Stimulated activated CD8-positive, alpha-beta memory T cell treated with anti-CD3 and anti-CD28 coated beads, Interleukin-15, amount 100 ng/mL, for 24 hours (primary cell): ENCODE measurements at regions not wholly inside any gene's neighbourhood (a gene's known extent, or its start where the extent isn't known, plus 50 kb on each side); places are given as distances from the start of the nearest gene placed in this dataset.
"Not testable (repeated sequence)": the region's sequence is repeated elsewhere in the genome, so short reads cannot be mapped to it uniquely, and the experiment has no call there.

ENCODE experiments used
- DNase-seq: peaks from one replicate; pipeline ENCODE4 v3.0.0-alpha.2; 2020; ENCODE audit warnings: low read depth

DNA sequence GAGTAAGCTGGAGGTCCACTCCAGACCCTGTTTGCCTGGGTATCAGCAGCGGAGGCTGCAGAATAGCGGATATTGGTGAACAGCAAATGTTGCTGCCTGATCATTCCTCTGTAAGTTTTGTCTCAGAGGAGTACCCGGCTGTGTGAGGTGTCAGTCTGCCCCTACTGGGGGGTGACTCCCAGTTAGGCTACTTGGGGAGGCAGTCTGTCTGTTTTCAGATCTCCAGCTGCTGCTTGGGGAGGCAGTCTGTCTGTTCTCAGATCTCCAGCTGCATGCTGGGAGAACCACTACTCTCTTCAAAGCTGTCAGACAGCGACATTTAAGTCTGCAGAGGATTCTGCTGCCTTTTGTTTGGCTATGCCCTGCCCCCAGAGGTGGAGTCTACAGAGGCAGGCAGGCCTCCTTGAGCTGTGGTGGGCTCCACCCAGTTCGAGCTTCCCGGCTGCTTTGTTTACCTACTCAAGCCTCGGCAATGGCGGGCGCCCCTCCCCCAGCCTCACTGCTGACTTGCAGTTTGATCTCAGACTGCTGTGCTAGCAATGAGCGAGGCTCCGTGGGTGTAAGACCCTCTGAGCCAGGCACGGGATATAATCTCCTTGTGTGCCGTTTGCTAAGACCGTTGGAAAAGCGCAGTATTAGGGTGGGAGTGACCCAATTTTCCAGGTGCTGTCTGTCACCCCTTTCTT is 266.6 kb upstream of the CELF4 start:
- not testable (repeated sequence) for DNase-seq

DNA sequence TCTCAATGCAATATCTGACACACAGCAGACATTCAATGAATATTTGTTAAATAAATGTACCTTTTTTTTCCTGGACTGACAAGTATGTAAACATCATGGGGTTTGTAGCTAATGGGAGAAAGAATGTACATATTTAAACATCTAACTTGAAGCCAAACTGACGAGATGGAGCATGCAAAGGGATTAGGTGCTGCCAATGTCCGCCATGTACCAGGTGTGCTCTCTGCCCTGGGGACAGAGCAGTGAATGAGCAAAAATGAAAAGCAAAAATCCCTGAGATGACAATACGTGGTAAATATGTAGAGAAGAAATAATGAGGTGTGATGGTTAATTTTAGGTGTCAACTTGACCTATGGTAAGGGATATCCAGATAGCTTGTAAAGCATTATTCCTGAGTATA is 247.4 kb upstream of the CELF4 start:
- no peak for DNase-seq

DNA sequence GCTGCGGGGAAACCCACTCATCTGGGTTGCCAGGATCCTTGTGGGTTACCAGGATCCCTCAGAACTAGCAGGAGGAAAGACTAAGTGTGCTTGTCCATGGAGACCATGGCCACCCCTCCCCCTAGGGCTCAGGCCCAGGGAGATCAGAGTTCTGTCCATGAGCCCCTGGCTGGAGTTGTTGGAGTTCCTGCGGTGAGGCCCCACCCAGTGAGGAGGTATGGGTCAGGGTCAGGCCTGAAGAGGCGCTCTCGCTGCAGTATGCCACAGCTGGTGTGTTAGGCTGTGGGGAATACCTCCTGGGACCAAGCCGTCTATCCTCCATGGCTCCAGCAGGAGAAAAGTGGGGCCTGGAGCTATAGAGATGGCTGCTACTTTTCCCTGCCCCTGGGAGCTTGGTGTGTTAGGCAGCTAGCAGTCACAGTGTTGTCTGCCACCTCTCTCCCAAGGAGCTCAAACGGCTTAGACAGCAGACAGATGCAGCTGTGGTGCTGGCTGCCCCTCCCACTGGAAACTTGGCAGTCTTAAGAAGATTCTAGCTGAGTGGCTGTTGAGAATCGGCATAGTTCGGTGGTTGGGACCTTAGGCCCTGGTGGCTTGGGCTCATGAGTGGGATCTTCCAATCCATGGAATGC is 240.3 kb upstream of the CELF4 start:
- DNase-seq, result no peak

DNA sequence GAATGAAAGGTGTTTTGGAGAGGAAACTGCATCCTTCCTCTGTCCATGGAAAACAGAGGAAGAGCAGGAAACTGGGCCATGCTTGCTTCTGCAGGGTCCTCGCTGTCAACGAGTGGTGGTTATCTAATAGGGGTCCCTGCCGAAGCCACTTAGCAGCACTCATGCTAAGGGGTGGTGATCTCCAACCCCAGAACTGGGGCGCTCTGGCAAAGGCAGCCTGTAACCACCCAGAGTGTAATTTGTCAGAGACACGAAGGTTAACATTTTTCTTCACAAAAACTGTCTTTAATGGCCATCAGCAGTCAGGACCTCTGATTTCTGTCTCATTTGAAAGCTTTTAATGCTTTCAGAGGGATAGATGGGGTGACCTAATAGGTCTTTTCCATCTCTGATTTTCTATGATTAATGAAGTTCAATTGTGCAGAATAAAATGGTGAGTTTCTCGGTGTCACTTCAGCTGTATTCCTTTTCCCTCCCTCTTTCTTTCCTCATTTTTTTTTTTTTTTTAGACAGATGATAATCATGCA is 231.3 kb upstream of the CELF4 start:
- no peak for DNase-seq

DNA sequence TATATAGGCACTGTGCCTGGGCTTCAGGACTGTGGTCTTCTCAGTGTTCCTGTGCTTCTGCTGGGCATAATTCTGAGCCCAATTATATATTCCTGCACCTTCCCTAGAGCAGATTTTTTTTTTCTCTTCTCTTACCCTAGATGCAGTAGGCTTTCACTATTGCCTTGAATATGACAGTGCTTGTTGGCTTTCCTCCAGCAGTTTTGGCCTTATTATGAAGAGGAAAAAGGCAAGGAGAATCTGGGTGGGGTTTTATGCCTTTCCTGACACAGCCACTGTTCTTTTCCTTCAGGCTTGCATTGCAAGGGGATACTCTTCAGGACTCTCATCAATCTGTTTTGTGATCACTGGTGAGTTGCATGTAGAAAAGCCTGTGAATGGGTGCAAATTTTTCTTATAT is 221.9 kb upstream of the CELF4 start:
- DNase-seq, result no peak

DNA sequence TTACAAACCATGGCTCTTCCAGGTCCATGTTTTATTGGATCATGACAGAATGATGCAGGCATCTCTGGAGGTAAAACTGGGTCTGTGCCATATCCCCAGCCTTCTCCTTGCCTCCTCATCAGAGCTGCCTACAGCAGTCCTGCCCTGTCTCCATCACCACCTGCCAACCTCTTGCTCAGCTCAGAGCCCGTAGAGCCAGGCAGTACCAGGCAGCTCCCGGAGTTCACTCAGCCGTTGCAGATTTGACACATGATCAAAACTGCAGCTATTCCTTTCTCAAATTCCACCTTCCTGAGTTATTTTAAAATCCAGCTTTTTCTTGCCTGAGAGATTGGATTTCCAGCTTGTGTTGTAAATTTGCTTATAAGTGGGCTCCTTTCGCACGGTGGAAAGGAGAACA is 218.2 kb upstream of the CELF4 start:
- no peak for DNase-seq

DNA sequence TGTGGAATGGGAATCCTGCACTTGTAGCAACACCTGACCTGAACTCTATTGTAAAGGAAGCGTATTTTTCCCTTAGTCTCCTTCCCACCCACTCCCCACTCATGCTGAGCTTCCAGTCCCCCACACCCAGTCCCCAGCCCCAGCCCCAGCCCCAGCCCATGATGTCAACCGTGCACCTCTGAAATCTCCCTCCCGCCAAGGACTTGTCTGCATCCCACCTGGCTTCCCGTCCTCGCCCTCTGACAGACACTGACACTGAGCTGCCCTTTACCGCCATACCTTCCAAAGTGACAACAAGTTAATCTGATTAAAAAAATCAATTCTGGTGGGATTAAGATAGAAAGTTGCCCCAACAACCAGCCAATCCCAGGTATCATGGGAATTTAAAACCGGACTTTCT is 213.6 kb upstream of the CELF4 start:
- DNase-seq, result no peak

DNA sequence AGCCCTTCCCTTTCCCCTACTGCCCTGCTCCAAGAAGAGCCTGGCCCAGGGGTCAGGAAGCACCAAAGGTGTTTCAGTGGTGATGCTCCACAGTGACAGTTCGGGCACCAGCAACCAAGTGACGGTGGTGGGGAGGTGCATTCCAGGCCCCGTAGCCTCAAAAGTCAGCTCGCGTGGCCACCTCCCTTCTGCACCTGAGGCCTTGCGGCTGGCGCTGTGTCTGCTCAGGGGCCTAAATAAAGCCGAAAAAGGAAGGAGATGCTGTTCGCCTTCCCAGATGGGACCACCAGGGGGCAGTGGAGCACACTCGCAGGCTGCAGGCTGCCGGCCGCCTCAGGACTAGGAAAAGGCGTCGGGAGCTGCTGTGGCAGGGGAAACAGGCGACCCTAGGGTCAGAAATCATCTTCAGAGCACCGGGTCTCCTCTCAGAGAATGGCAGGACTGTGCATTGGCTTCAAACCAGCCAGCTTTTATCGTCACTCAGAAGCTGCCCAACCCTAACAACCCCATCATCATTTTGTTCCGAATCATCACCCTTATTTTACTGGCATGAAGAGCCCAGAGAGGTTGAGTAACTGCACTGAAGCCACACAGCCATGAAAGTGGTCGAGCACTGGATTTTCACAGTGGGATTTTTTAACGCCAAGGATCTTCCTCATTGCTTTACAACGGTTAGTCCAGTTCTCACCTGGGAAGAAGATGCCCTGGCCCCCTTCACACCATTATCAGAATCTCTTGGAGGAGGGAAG is 213.0 kb upstream of the CELF4 start:
- DNase-seq, result peak; percentile 10

DNA sequence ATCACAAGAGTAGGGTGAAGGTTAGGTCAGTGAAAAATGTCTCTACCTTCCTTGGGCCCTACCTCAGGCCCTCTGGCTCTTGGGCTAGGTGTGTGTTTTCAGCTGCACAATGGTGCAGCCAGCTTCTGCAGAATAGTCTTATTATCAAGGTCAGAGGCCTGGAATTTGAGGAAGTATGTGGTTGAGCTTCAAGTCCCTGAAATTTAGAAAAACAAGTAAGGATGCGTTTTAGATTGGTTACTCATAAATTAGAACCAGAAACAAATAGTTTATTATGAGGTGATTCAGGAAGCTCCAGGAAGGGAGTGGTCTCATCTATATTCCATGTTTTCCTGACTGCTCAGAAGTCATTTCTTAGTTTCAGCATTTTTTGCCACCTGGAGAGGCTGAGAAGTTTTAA is 204.2 kb upstream of the CELF4 start:
- DNase-seq, result no peak

DNA sequence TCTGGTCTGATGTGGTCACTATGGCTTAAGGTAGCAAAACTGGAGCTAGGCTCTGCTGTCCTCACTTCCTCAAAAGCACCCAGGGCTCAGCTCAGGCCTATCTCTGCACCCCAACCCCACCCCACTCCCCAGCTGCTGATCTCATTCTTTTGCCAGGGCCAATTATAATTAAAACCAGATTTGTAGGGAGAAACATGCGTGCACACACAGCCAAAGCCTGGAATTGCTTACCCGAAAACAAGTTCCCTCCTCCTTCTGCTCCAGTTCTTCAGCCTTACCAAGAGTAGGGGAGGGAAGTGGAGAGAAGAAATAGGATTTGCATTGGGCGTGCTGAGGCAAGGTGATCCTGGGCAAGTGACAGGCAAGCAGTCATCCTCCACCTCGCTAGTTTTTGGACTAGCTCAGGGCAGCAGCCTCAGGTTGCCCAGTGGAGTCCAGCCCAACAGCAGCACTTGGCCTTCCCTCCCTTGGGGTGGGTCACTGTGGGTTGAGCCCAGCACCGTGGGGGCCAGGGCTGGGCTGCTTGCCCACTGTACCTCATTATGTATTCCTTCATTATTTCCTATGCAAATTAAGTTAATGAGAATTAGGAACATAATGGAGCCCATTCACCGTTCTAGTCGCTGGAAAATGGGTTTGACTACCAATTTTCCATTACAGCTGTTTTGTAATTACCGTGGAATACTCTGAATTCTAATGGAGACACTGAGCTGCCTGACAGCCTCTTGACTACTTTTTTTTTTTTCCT is 199.1 kb upstream of the CELF4 start:
- DNase-seq, result no peak

DNA sequence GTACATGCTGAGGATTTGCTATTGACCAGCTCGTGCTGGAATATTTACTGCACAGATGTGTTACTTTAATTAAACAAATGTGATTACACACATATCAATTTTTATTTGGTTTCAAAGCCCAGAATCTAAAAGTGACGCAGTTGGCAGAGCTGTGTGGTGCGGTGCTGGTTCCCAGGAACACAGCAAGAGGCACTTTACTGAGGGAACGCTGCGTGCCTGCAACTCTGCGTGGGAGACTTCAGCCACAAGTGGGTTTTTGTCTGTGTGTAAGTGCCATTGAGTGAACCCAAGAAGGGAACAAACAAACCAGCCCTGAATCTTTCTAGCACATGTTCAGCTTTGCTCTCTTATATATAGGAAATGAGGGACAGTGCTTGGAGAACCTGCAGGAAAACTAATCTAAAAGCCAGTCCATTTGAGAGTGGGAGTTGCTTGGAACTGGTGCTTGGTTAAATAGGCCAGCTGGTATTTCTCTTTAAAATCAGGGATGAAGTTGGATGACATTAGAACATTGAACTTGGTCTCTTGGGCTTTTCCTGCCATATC is 196.6 kb upstream of the CELF4 start:
- DNase-seq, result no peak

DNA sequence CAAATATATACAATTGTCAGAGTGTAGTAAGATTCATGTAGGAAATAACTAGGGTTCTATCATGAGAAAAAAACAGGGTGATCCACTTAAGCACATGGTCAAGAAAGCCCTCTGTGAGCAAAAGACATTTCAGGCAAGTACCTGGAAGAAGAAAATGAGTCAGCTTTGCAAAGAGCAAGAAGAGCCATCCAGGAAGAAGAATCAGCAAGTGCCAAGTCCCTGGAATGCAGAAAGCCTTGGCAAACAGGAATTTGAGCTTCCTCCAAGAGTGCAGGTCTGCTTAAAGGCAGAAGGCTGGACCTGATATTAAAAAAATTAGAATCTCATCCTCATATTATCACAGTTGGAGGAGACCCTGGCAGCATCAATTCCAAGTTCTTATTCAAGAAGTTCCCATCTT is 188.5 kb upstream of the CELF4 start:
- no peak for DNase-seq

DNA sequence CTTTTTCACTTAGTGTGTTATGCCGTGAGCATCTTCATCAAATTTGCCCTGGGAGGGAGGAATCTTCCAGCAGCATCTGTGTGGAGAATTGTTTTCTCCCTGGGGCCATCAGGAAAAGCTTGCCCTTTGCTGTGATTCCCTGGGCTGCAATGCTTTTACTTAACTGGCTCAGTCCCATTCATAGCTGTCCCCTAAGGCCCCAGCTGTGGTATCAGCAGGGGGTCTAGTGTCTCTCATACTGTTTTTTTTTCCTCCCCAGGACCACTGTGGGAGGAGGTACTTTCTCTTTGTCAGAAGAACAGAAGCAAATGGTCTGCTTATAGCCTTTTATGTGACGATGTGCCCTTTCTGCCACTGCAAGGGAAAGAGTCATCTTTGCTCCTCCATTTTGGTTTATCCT is 176.8 kb upstream of the CELF4 start:
- no peak for DNase-seq

DNA sequence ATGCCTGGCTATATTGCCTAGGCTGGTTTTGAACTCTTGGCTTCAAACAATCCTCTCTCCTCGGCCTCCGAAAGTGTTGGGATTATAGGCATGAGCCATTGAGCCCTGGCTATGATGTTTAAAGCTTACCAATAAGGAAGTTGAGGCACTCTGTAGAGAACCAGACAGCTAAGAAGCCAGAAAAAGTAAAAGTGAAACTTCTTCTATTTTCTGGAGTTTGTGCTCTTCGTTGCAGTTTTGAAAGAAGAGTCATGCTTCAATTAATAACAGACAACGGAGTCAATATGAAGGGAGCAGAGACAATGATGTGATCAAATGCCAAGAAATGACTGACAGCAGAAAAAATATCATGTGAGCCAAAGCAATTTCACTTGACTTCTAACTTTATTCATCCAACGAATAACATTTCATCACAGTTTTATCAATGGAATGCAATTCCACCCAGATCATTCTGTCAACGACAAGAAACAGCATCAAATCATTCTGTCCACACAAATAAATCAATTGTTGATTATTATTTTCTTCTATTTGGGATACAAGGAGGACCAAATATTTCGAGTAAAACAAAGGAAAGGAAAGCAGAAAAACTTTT is 175.5 kb upstream of the CELF4 start:
- DNase-seq, result no peak

DNA sequence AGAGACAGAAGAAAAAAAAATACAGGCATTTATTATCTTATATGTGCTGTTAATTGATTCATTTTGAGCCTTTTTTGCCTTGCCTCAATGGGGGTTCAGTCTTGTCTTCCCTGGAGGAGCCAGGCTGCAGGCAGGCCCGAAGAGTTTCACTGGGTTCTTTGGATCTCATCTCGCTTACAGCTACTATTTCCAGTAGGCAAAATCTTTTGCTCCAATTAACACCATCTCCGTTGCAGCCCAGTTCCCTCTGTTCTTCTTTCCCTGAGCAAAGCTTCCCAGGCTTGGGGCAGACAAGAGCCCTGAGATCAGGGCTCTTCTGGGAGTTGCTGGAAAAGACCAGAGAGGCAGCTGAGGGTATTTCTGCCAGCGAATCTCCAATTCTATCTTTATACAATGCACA is 168.8 kb upstream of the CELF4 start:
- no peak for DNase-seq

DNA sequence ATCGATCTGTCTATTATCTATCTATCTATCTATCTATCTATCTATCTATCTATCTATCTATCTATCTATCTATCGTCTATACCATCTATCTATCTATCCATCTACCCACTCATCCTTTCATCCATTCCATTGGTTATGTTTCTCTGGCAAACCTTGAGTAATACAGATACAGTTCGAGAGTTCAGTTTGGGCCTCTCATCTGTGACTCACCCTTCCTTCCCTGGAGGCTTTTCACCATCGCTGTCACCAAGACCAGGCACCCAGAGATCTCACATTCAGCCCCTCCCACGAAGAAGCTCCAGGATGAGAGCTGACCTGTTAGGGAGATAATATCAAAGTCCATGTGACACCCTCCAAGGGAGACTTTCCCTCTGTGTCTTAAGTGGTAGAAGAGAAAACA is 164.1 kb upstream of the CELF4 start:
- no peak for DNase-seq

DNA sequence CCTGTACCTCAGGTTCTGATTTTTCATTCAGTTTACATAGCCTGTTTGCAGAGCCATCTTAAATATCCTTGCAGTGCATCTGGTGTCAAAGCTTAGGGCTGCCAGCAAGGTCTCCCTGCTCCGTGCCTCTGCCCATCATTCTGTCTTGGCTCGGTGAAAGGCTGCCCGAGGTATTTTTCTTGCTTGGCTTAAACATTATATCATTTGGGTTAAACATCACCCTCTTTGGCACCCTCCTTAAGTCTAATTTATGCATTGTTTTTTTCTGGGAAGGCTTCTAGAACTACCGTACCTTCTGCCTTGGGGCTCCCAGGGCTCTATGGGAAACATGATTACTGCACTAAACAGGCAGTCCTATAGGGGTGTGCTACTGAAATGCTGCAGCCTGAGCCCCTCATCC is 158.6 kb upstream of the CELF4 start:
- DNase-seq, result no peak

DNA sequence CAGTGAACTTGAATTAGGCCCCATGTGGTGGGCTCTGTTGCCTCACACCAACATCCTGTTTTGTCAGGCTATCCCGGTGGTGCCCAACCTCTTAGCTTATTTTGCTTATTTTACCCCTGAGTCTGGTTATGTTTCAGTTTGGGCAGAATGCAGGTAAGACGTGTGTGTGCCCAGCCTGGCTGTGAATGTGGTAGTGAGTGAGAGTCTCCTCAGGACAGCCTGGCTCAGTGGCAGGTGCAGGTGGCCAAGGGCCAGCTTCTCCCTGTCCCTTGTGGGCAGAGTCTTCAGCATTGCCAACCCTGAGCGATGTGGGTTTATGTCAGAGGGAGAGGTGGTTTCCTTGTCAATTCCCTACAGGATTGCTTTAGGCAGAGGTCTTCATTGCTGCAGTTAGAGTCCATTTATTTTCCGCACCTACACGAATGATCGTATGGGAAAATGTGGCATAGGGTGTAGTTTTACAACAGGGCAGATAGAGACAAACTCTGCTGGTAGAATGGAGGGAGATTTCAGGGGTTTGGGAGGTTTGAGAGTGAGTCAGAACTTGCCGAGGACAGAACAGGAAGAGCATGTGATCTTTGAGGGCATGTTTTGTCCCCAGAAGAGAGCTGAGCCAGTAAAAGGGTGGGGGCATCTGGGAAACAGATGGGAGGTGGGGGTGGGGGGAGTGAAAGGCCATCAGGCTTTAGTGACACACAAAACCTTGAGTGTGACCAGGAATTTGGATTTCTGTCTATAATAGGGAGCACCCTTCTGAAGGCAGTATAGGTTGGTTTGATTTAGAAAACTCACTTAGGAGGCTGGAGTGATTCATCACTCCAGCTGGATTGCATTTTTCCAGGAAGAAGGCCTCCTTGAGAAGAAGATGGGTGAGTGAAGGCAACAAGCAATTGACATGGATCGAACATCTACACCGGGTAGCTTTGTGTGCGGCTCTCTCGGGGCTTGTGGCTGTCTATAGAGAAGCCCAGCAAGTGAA is 156.2 kb upstream of the CELF4 start:
- no peak for DNase-seq

DNA sequence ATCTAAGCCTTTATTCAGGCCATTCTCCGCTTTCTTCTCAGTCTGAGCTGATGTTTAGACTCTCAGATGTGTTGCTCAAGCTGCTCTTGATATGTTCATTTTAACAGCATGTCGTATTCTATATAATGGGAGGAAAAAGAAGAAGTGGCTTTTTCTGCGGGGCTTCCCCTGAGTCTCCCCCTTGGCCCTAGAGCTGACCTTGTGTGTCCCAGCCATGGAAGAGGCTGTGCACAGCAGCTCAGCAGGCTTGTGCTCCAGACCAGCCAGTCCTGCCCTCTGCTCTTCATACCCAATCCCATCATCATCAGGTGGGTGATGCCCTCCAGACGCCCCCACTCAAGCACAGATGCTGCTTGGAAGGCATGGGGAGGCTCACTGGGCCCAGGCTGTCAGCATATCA is 155.1 kb upstream of the CELF4 start:
- DNase-seq, result no peak

DNA sequence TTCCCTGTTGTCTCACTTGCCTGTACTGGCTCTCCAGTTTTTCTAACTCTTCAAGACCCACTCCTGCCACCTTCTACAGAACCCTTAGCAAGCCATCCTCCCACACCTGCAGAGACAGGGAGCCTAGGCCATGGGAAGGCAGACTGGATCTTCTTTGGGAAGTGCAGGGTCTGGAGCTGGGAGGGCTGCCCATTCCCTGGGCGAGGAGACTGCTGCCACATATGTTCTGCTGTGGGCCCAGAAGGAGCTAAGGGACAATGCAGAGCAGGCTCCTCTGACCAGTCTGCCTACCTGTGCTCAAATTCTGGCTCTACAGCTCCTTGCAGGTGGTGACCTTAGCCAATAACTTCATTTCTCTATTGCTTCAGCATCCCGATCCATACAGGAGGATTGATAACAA is 152.1 kb upstream of the CELF4 start:
- no peak for DNase-seq

DNA sequence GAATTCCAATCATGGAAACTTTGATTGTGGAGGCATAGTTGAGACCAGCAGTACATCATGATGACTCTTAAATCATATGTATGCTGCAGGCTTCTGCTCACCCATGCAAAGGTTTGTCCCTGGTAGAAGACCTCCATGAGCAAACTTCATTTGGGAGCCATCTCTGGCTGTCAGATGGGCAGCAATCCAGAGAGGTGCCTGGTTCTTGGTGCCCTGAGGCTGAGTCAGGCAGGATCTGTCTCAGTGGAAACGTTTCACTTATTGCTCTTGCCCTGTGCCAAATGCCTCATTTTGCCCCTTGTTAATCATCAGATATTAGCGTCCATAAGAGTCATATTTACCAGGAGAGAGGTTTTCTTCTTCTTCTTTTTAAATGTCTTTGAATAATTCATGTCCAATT is 151.5 kb upstream of the CELF4 start:
- no peak for DNase-seq
